Spleen (tissue), 7 donors: ENCODE measurements at regions not wholly inside any gene's neighbourhood (a gene's known extent, or its start where the extent isn't known, plus 50 kb on each side); places are given as distances from the start of the nearest gene placed in this dataset.

Source experiments
- CTCF ChIP-seq, 11 experiments: fragments of 200-600 bp in 7 of 11; fragments of 450-650 bp in 4 of 11; sonication (generic) in 4 of 11; IDR thresholded peaks in 8 of 11; conservative IDR thresholded peaks in 3 of 11; 1 replicate in 7 of 11; 2 replicates in 4 of 11; pipeline versions ENCODE4 v1.4.0 to v1.8.0; 2016 to 2021; ENCODE audit warnings: antibody characterized with exemption in 11 of 11, inconsistent platforms in 4 of 11, mild to moderate bottlenecking in 1 of 11
- POLR2A ChIP-seq, 3 donors: fragments of 450-650 bp; IDR thresholded peaks; one replicate each; pipeline ENCODE4 v1.5.1; 2017; ENCODE audit warnings: antibody characterized with exemption in 3 of 3, mild to moderate bottlenecking in 1 of 3
- POLR2AphosphoS5 ChIP-seq, 3 donors: sonication (generic); formaldehyde crosslinking; IDR thresholded peaks; one replicate each; pipeline ENCODE4 v1.5.1; 2017; ENCODE audit warnings: antibody characterized with exemption in 3 of 3
- donor health status: DM: no; HTN: no; CAD: no; lungs with moderate emphysema.
- donor health status: DM: no; HTN: no; CAD: no.
- donor health status: DM: no; HTN: no; CAD: no.

GRCh38 chr16:65413861-65414260 lies 292.0 kb upstream of the CDH11 start:
- TF ChIP-seq CTCF (IDR thresholded peaks at IDR 0.05 in 8 of 11, conservative IDR thresholded peaks at IDR 0.05 in 3 of 11) (no peak), POLR2A (IDR thresholded peaks at IDR 0.05) (no peak), POLR2AphosphoS5 (IDR thresholded peaks at IDR 0.05) (no peak)
